Hepatocyte (in vitro differentiated cells): ENCODE measurements at regions not wholly inside any gene's neighbourhood (a gene's known extent, or its start where the extent isn't known, plus 50 kb on each side); places are given as distances from the start of the nearest gene placed in this dataset.

Experiments used
- EZH2 ChIP-seq: fragments of 200-600 bp; sonication (generic); IDR thresholded peaks from 2 replicates; pipeline ENCODE4 v1.6.1; 2016; ENCODE audit warnings: antibody characterized with exemption, mild to moderate bottlenecking, borderline replicate concordance
- TF ChIP-seq, protein P1 (sequence below): fragments of 200-600 bp; sonication (generic); IDR thresholded peaks from 2 replicates; pipeline ENCODE4 v1.5.1; 2016; ENCODE audit warnings: antibody characterized with exemption, mild to moderate bottlenecking; ENCODE audit not compliant: poor library complexity

GRCh38 chr7:11313801-11314200 is 340.1 kb downstream of the PHF14 start:
- TF ChIP-seq, protein P1, sequence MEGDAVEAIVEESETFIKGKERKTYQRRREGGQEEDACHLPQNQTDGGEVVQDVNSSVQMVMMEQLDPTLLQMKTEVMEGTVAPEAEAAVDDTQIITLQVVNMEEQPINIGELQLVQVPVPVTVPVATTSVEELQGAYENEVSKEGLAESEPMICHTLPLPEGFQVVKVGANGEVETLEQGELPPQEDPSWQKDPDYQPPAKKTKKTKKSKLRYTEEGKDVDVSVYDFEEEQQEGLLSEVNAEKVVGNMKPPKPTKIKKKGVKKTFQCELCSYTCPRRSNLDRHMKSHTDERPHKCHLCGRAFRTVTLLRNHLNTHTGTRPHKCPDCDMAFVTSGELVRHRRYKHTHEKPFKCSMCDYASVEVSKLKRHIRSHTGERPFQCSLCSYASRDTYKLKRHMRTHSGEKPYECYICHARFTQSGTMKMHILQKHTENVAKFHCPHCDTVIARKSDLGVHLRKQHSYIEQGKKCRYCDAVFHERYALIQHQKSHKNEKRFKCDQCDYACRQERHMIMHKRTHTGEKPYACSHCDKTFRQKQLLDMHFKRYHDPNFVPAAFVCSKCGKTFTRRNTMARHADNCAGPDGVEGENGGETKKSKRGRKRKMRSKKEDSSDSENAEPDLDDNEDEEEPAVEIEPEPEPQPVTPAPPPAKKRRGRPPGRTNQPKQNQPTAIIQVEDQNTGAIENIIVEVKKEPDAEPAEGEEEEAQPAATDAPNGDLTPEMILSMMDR, result no peak
- no peak for TF ChIP-seq EZH2
